ENCODE measurements at regions not wholly inside any gene's neighbourhood (a gene's known extent, or its start where the extent isn't known, plus 50 kb on each side); places are given as distances from the start of the nearest gene placed in this dataset.

GRCh38 chr2:594297-594949, 82.8 kb downstream of the TMEM18 start:
- Histone ChIP-seq H3K27ac (no peak overlapping the region), H3K36me3 (no peaks in the 10 kb centered on the region), H3K9me3 (no peaks in the 10 kb centered on the region), H3K27me3 (no peaks in the 10 kb centered on the region), H3K4me1 (no peaks in the 10 kb centered on the region), H3K4me3 (no peak overlapping the region)
- no peak for TF ChIP-seq POLR2A (IDR thresholded peaks at IDR 0.05)
- no peak for TF ChIP-seq CTCF (IDR thresholded peaks at IDR 0.05 in 4 of 5, conservative IDR thresholded peaks at IDR 0.05 in 1 of 5)
- in situ Hi-C loops (cut with MboI; ENCODE audit: low sequenced_read_pairs in 4 of 4) (no loop called here), intact Hi-C loops (cut with DNase I; ENCODE audit: low total_unique reads) (no loop called here)
- ATAC-seq (no peak), DNase-seq (no peak)

GRCh38 chr2:593356-594026, 83.7 kb downstream of the TMEM18 start:
- Histone ChIP-seq H3K4me1 (no peaks in the 10 kb centered on the region), H3K9me3 (no peaks in the 10 kb centered on the region), H3K27ac (no peak overlapping the region), H3K4me3 (no peak overlapping the region), H3K27me3 (no peaks in the 10 kb centered on the region), H3K36me3 (no peaks in the 10 kb centered on the region)
- in situ Hi-C loops (cut with MboI; ENCODE audit: low sequenced_read_pairs in 4 of 4), result no loop called here
- no peak for ATAC-seq
- DNase-seq, result no peak
- TF ChIP-seq CTCF (IDR thresholded peaks at IDR 0.05 in 4 of 5, conservative IDR thresholded peaks at IDR 0.05 in 1 of 5) (no peak), POLR2A (IDR thresholded peaks at IDR 0.05) (no peak)
- intact Hi-C loops (cut with DNase I; ENCODE audit: low total_unique reads), result no loop called here

GRCh38 chr2:592737-593136, 84.5 kb downstream of the TMEM18 start:
- no peaks in the 10 kb centered on the region for H3K9me3 ChIP-seq
- intact Hi-C loops (cut with DNase I; ENCODE audit: low total_unique reads), result no loop called here
- H3K4me3 ChIP-seq, result no peak overlapping the region
- no peak for DNase-seq
- H3K27me3 ChIP-seq, result no peaks in the 10 kb centered on the region
- no peak overlapping the region for H3K27ac ChIP-seq
- ATAC-seq, result no peak
- H3K4me1 ChIP-seq, result no peaks in the 10 kb centered on the region
- no peak for TF ChIP-seq CTCF (IDR thresholded peaks at IDR 0.05 in 4 of 5, conservative IDR thresholded peaks at IDR 0.05 in 1 of 5)
- TF ChIP-seq POLR2A (IDR thresholded peaks at IDR 0.05), result no peak
- no peaks in the 10 kb centered on the region for H3K36me3 ChIP-seq
- in situ Hi-C loops (cut with MboI; ENCODE audit: low sequenced_read_pairs in 4 of 4), result no loop called here

GRCh38 chr2:590214-591175, 86.7 kb downstream of the TMEM18 start:
- no peak for TF ChIP-seq CTCF (IDR thresholded peaks at IDR 0.05 in 4 of 5, conservative IDR thresholded peaks at IDR 0.05 in 1 of 5)
- no peak for TF ChIP-seq POLR2A (IDR thresholded peaks at IDR 0.05)
- DNase-seq (no peak), ATAC-seq (no peak)
- no peaks in the 10 kb centered on the region for H3K36me3 ChIP-seq
- in situ Hi-C loops (cut with MboI; ENCODE audit: low sequenced_read_pairs in 4 of 4), result no loop called here
- no peak overlapping the region for H3K27ac ChIP-seq
- no peaks in the 10 kb centered on the region for H3K4me1 ChIP-seq
- intact Hi-C loops (cut with DNase I; ENCODE audit: low total_unique reads), result no loop called here
- no peaks in the 10 kb centered on the region for H3K9me3 ChIP-seq
- H3K4me3 ChIP-seq, result no peak overlapping the region
- no peaks in the 10 kb centered on the region for H3K27me3 ChIP-seq

Data from gastrocnemius medialis (tissue), 4 donors.